ENCODE measurements at regions not wholly inside any gene's neighbourhood (a gene's known extent, or its start where the extent isn't known, plus 50 kb on each side); places are given as distances from the start of the nearest gene placed in this dataset.

- ChIA-PET CTCF (no interaction called here), POLR2A (no interaction called here)
- Histone ChIP-seq H3K36me3 (ENCODE audit: control insufficient read depth in 2 of 2, insufficient read depth in 1 of 2, low read length in 2 of 2) (no peaks in the 10 kb centered on the region), H3K9me3 (ENCODE audit: control insufficient read depth, insufficient read depth, low read depth, low read length) (no peaks in the 10 kb centered on the region), H3K4me1 (ENCODE audit: control insufficient read depth, insufficient read depth, low read length) (no peaks in the 10 kb centered on the region), H3K27ac (ENCODE audit: extremely low read depth, low read depth, low read length) (no peak overlapping the region), H3K4me3 (ENCODE audit: low read depth, low read length) (no peak overlapping the region)
- no peak for TF ChIP-seq ZBTB8A (tag by site-specific recombination; IDR thresholded peaks at IDR 0.05)
- TF ChIP-seq ZNF768 (tag by site-specific recombination; IDR thresholded peaks at IDR 0.05) = no peak
- no peak for TF ChIP-seq ZBTB1 (tag by site-specific recombination; IDR thresholded peaks at IDR 0.05)
- no peak for TF ChIP-seq TSHZ1 (tag by site-specific recombination; IDR thresholded peaks at IDR 0.05; ENCODE audit: borderline replicate concordance)
- no peak for TF ChIP-seq KLF7 (tag by site-specific recombination; IDR thresholded peaks at IDR 0.05; ENCODE audit: borderline replicate concordance)
- TF ChIP-seq BCL11B (tag by site-specific recombination; IDR thresholded peaks at IDR 0.05; ENCODE audit: low read depth) = no peak
- no peak for TF ChIP-seq ZNF350 (tag by site-specific recombination; IDR thresholded peaks at IDR 0.05)
- TF ChIP-seq ZNF214 (tag by site-specific recombination; IDR thresholded peaks at IDR 0.05; ENCODE audit: borderline replicate concordance) = no peak
Measured at GRCh38 chr14:44170556-44170955, 336.5 kb downstream of the FSCB start.

GRCh38 chr14:44170101-44170500, 337.0 kb downstream of the FSCB start:
- no peak for TF ChIP-seq ZNF629 (tag by site-specific recombination; IDR thresholded peaks at IDR 0.05)
- TF ChIP-seq ZSCAN18 (tag by site-specific recombination; IDR thresholded peaks at IDR 0.05) = no peak
- TF ChIP-seq ZNF391 (tag by site-specific recombination; IDR thresholded peaks at IDR 0.05; ENCODE audit: borderline replicate concordance, low read depth) = no peak
- TF ChIP-seq RBAK (tag by site-specific recombination; IDR thresholded peaks at IDR 0.05) = no peak
- TF ChIP-seq ZNF184 (tag by site-specific recombination; IDR thresholded peaks at IDR 0.05) = no peak
- no peaks in the 10 kb centered on the region for H3K36me3 ChIP-seq (ENCODE audit: control insufficient read depth in 2 of 2, insufficient read depth in 1 of 2, low read length in 2 of 2)
- H3K4me3 ChIP-seq (ENCODE audit: low read depth, low read length) = no peak overlapping the region
- H3K4me1 ChIP-seq (ENCODE audit: control insufficient read depth, insufficient read depth, low read length) = no peaks in the 10 kb centered on the region
- H3K9me3 ChIP-seq (ENCODE audit: control insufficient read depth, insufficient read depth, low read depth, low read length) = no peaks in the 10 kb centered on the region
- ChIA-PET CTCF (no interaction called here), POLR2A (no interaction called here)
- no peak overlapping the region for H3K27ac ChIP-seq (ENCODE audit: extremely low read depth, low read depth, low read length)

DNA sequence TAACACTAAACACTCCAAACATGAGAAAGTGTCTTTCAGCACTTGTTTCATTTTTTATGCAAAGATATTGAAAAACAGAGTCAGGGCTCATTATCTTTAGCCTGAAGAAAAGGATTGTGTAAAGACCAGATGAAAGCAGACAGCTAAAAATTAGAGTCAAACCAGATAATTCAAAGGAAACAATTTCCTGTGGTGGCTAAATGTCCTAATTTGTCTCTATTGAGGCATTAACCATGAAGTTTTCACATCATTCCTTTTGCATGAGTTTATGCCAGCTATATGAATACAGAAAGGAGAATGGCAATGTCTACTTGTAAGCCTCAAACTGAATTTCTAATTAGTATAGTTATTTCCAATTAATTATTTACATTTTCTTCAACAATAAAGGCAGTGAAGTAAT, 338.5 kb downstream of the FSCB start:
- no peaks in the 10 kb centered on the region for H3K9me3 ChIP-seq (ENCODE audit: control insufficient read depth, insufficient read depth, low read depth, low read length)
- ChIA-PET CTCF (no interaction called here), POLR2A (no interaction called here)
- H3K27ac ChIP-seq (ENCODE audit: extremely low read depth, low read depth, low read length) = no peak overlapping the region
- H3K4me3 ChIP-seq (ENCODE audit: low read depth, low read length) = no peak overlapping the region
- no peaks in the 10 kb centered on the region for H3K36me3 ChIP-seq (ENCODE audit: control insufficient read depth in 2 of 2, insufficient read depth in 1 of 2, low read length in 2 of 2)
- H3K4me1 ChIP-seq (ENCODE audit: control insufficient read depth, insufficient read depth, low read length) = no peaks in the 10 kb centered on the region
- TF ChIP-seq ZNF302 (tag by site-specific recombination; IDR thresholded peaks at IDR 0.05; ENCODE audit: low read depth) = no peak
- TF ChIP-seq, protein P1, sequence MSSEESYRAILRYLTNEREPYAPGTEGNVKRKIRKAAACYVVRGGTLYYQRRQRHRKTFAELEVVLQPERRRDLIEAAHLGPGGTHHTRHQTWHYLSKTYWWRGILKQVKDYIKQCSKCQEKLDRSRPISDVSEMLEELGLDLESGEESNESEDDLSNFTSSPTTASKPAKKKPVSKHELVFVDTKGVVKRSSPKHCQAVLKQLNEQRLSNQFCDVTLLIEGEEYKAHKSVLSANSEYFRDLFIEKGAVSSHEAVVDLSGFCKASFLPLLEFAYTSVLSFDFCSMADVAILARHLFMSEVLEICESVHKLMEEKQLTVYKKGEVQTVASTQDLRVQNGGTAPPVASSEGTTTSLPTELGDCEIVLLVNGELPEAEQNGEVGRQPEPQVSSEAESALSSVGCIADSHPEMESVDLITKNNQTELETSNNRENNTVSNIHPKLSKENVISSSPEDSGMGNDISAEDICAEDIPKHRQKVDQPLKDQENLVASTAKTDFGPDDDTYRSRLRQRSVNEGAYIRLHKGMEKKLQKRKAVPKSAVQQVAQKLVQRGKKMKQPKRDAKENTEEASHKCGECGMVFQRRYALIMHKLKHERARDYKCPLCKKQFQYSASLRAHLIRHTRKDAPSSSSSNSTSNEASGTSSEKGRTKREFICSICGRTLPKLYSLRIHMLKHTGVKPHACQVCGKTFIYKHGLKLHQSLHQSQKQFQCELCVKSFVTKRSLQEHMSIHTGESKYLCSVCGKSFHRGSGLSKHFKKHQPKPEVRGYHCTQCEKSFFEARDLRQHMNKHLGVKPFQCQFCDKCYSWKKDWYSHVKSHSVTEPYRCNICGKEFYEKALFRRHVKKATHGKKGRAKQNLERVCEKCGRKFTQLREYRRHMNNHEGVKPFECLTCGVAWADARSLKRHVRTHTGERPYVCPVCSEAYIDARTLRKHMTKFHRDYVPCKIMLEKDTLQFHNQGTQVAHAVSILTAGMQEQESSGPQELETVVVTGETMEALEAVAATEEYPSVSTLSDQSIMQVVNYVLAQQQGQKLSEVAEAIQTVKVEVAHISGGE (tag by site-specific recombination; conservative IDR thresholded peaks at IDR 0.05; ENCODE audit: low read depth) = no peak
- no peak for TF ChIP-seq ZNF155 (tag by site-specific recombination; IDR thresholded peaks at IDR 0.05)

Data from HEK293 (cell line).